ENCODE measurements at regions not wholly inside any gene's neighbourhood (a gene's known extent, or its start where the extent isn't known, plus 50 kb on each side); places are given as distances from the start of the nearest gene placed in this dataset.

DNA sequence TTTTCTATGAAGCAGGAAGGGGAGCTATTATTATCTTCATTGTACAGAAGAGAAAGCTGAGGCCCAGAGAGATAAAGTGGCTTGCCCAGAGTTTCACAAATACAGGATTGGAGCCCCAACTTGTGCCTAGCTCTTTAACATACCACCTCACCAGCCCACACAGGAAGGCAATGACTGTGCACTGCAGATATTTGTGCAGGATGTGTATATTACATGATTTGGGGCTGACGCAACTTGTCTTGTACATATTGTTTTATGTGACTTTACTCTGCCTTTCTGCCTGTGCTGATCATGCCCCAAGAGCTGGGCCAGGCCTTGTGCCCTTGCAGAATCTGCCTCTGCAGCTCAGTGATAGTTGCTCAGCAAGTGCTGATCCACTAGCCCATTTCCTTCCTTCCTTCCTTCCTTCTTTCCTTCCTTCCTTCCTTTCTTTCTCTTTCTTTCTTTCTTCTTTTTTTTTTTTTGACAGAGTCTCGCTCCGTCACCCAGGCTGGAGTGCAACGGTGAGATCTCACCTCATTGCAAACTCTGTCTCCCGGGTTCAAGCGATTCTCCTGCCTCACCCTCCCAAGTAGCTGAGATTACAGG lies 106.6 kb upstream of the TBCA start (continued):
- TF ChIP-seq, protein P1, sequence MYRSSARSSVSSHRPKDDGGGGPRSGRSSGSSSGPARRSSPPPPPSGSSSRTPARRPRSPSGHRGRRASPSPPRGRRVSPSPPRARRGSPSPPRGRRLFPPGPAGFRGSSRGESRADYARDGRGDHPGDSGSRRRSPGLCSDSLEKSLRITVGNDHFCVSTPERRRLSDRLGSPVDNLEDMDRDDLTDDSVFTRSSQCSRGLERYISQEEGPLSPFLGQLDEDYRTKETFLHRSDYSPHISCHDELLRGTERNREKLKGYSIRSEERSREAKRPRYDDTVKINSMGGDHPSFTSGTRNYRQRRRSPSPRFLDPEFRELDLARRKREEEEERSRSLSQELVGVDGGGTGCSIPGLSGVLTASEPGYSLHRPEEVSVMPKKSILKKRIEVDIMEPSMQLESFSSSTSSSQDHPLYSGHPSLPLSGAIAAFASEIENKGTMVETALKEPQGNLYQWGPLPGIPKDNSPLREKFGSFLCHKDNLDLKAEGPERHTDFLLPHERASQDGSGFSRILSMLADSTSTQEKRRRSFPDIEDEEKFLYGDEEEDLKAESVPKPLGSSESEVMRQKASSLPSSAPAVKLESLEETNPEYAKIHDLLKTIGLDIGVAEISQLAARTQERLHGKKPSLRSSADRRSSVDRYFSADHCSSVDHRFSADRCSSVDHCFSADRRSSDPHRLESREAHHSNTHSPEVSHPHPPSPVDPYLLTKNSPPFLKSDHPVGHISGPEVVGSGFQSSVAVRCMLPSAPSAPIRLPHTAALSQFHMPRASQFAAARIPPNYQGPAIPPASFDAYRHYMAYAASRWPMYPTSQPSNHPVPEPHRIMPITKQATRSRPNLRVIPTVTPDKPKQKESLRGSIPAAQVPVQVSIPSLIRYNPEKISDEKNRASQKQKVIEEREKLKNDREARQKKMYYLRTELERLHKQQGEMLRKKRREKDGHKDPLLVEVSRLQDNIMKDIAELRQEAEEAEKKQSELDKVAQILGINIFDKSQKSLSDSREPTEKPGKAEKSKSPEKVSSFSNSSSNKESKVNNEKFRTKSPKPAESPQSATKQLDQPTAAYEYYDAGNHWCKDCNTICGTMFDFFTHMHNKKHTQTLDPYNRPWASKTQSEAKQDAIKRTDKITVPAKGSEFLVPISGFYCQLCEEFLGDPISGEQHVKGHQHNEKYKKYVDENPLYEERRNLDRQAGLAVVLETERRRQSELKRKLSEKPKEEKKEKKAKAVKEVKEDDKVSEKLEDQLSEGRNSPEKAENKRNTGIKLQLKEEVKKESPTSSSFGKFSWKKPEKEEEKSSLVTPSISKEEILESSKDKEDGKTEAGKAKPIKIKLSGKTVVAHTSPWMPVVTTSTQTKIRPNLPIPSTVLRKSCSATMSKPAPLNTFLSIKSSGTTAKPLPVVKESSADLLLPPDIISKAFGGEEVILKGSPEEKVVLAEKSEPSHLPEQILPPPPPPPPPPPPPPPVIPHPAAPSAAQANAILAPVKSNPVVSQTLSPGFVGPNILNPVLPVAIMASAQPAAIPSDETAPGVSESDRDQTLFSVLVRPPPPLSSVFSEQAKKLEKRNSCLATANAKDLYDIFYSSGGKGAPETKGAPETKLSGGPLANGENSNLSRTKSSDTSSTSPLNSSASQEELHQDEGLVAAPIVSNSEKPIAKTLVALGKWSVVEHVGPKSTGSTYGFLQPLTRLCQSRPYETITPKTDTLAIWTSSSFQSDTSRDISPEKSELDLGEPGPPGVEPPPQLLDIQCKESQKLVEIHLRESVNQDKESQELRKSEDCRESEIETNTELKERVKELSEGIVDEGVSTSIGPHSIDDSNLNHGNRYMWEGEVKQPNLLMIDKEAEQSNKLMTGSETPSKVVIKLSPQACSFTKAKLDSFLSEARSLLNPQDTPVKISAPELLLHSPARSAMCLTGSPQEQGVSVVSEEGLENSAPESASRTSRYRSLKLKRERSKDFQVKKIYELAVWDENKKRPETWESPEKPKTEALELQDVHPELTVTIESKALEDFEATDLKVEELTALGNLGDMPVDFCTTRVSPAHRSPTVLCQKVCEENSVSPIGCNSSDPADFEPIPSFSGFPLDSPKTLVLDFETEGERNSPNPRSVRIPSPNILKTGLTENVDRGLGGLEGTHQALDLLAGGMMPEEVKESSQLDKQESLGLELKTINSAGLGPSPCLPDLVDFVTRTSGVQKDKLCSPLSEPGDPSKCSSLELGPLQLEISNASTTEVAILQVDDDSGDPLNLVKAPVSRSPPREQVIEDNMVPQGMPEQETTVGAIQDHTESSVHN (IDR thresholded peaks at IDR 0.05; ENCODE audit: borderline replicate concordance in 1 of 2, low read depth in 1 of 2): no peak
- TF ChIP-seq NCOA6 (IDR thresholded peaks at IDR 0.05) (no peak), PRMT5 (CRISPR knock-in tag; IDR thresholded peaks at IDR 0.05) (no peak), DIDO1 (tag; IDR thresholded peaks at IDR 0.05; ENCODE audit: low read depth) (no peak)
